ENCODE measurements at regions not wholly inside any gene's neighbourhood (a gene's known extent, or its start where the extent isn't known, plus 50 kb on each side); places are given as distances from the start of the nearest gene placed in this dataset.

DNA sequence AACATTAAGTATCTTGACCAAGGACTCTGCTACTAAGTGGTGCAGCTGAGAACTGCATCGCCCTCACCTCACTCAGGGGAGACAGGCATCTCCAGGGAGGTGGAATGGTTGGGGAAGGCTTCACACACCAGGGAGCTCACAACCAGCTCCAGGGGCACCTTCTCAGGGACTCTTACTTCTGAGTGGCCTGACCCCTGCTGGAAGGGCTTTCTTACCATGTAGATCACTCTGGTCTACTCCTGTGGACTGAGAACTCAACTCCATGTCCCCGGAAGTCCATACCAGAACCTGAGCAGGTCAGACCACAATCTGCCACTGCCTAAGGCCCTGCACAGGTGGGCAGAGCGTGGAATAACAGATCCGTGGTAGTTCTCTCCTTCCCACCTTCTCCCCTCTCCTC, 140.5 kb downstream of the TLE3 start:
- no peaks in the 10 kb centered on the region for H3K4me1 ChIP-seq
- H3K36me3 ChIP-seq = no peaks in the 10 kb centered on the region
- H3K9me3 ChIP-seq = no peaks in the 10 kb centered on the region
- no peak overlapping the region for H3K4me3 ChIP-seq (ENCODE audit: low read depth, low read length)
- no peak for DNase-seq
- TF ChIP-seq, protein P1, sequence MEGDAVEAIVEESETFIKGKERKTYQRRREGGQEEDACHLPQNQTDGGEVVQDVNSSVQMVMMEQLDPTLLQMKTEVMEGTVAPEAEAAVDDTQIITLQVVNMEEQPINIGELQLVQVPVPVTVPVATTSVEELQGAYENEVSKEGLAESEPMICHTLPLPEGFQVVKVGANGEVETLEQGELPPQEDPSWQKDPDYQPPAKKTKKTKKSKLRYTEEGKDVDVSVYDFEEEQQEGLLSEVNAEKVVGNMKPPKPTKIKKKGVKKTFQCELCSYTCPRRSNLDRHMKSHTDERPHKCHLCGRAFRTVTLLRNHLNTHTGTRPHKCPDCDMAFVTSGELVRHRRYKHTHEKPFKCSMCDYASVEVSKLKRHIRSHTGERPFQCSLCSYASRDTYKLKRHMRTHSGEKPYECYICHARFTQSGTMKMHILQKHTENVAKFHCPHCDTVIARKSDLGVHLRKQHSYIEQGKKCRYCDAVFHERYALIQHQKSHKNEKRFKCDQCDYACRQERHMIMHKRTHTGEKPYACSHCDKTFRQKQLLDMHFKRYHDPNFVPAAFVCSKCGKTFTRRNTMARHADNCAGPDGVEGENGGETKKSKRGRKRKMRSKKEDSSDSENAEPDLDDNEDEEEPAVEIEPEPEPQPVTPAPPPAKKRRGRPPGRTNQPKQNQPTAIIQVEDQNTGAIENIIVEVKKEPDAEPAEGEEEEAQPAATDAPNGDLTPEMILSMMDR (IDR thresholded peaks at IDR 0.05; ENCODE audit: low read depth, low read length) = no peak
- H3K27me3 ChIP-seq = no peaks in the 10 kb centered on the region

DNA sequence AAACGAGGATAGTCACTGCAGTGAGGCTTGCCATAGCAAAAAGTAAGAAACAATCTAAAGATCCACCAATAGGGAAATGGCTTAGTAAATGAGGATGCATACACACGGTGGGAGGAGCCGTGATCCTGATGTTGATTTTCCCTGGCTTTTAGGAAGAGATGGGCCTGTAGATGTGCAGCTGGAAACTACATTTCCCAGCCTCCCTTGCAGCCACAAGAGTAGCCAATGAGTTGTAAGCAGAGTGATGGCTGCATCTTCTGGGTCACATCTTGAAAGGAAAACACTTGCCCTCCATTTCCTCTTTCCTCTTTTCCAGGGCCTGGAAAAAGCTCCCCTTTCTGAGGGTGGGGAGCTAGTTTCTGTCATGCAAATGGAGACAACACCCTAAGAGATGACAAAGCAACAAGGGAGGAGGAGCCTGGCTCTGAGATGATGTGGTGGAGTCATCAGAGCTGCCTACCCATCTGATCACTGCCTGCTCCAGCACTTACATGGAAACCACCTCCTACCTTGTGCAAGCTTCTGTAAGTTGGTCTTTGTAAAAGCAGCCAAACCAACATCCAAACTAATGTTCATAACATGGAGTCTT, 139.1 kb downstream of the TLE3 start:
- no peaks in the 10 kb centered on the region for H3K36me3 ChIP-seq
- H3K27me3 ChIP-seq = no peaks in the 10 kb centered on the region
- TF ChIP-seq, protein P1 (IDR thresholded peaks at IDR 0.05; ENCODE audit: low read depth, low read length) = no peak
- H3K4me1 ChIP-seq = no peaks in the 10 kb centered on the region
- no peak overlapping the region for H3K4me3 ChIP-seq (ENCODE audit: low read depth, low read length)
- no peak for DNase-seq
- H3K9me3 ChIP-seq = no peaks in the 10 kb centered on the region

DNA sequence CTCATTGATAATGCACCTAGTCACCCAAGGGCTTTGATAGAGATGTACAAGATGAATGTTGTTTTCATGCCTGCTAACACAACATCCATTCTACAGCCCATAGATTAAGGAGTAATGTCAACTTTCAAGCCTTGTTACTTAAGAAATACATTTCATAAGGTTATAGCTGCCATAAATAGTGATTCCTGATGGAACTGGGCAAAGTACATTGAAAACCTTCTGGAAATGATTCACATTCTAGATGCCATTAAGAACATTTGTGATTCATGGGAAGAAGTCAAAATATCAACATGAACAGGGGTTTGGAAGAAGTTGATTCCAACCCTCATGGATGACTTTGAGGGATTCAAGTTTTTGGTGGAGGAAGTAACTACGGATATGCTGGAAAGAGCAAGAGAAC, 135.2 kb downstream of the TLE3 start:
- Histone ChIP-seq H3K9me3 (no peaks in the 10 kb centered on the region), H3K36me3 (no peaks in the 10 kb centered on the region), H3K27me3 (no peaks in the 10 kb centered on the region), H3K4me1 (no peaks in the 10 kb centered on the region), H3K4me3 (ENCODE audit: low read depth, low read length) (no peak overlapping the region)
- no peak for DNase-seq
- TF ChIP-seq, protein P1 (IDR thresholded peaks at IDR 0.05; ENCODE audit: low read depth, low read length) = no peak

DNA sequence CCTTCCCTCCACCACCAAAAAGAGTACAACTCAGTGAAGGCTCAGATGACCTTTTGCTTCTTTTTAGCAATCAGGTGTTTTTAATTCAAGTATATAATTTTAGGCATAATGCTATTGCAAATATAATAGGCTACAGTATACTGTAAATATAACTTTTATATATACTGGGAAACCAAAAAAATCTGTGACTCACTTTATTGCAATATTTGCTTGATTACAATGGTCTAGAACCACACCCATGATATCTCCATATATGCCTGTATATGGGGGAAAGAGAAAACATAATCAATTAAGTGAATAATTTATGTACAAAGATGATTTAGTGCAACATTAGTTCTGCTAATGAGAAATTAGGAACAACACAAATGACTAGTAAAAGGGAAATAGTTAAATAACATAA, 134.3 kb downstream of the TLE3 start:
- no peaks in the 10 kb centered on the region for H3K9me3 ChIP-seq
- TF ChIP-seq, protein P1 (IDR thresholded peaks at IDR 0.05; ENCODE audit: low read depth, low read length) = no peak
- DNase-seq = no peak
- no peaks in the 10 kb centered on the region for H3K4me1 ChIP-seq
- H3K4me3 ChIP-seq (ENCODE audit: low read depth, low read length) = no peak overlapping the region
- no peaks in the 10 kb centered on the region for H3K36me3 ChIP-seq
- H3K27me3 ChIP-seq = no peaks in the 10 kb centered on the region

DNA sequence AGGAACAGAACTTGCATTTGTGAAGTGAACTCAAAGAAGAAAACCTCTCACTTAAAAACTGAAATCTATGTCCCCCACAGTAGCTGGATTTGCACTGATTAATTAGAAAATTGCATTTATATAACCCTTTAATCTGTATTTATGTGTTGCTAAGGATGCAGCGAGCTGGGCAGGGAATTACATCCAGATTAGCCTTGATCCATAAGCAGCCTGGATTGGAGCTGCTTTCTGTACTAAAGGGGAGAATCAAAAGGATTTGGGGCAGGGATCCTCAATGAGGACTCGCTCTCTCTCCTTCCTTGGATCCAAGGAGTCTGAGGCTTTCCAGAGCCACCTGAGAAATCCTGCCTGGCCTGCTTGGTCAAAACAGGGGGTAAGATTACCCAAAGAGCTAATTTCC, 125.9 kb downstream of the TLE3 start:
- no peaks in the 10 kb centered on the region for H3K36me3 ChIP-seq
- H3K4me3 ChIP-seq (ENCODE audit: low read depth, low read length) = no peak overlapping the region
- H3K27me3 ChIP-seq = no peaks in the 10 kb centered on the region
- H3K4me1 ChIP-seq = no peaks in the 10 kb centered on the region; the same call in 1 of the 2 replicates
- H3K9me3 ChIP-seq = no peaks in the 10 kb centered on the region
- TF ChIP-seq, protein P1 (IDR thresholded peaks at IDR 0.05; ENCODE audit: low read depth, low read length) = no peak
- no peak for DNase-seq

DNA sequence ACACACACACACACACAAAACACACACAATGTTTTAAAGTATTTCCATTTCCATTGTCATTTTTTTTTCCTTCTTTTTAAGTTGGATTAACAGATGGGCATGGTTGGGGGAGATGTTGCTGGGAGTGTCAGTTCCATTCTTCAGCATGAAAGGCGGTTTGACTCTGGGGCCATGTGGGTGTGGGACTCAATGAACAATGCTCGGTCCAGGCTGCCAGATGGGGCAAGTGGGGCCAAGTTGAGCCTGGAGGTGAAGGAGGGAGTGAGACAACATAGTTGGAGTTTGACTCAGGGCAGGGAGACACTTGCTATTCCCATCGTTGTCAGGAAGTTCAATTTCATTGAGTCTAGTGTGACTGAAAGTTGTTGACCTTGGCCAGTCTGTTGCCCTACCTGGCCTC, 125.3 kb downstream of the TLE3 start:
- H3K9me3 ChIP-seq = no peaks in the 10 kb centered on the region
- no peaks in the 10 kb centered on the region for H3K36me3 ChIP-seq
- DNase-seq = no peak
- TF ChIP-seq, protein P1 (IDR thresholded peaks at IDR 0.05; ENCODE audit: low read depth, low read length) = no peak
- no peak overlapping the region for H3K4me3 ChIP-seq (ENCODE audit: low read depth, low read length)
- H3K27me3 ChIP-seq = no peaks in the 10 kb centered on the region
- H3K4me1 ChIP-seq = no peaks in the 10 kb centered on the region; the same call in 1 of the 2 replicates

All from BE2C (cell line).